ENCODE measurements at regions not wholly inside any gene's neighbourhood (a gene's known extent, or its start where the extent isn't known, plus 50 kb on each side); places are given as distances from the start of the nearest gene placed in this dataset.

- no TSS peak for BruUV-seq (replicated peaks)
- SMC1A ChIA-PET (ENCODE audit: uncharacterized antibody, unreplicated experiment): no interaction called here
- DNase-seq (ENCODE audit: low read depth, low spot score): no peak
- no peak for FAIRE-seq
- no peaks in the 10 kb centered on the region for H4K20me1 ChIP-seq (ENCODE audit: control insufficient read depth, insufficient read depth)
- H3K36me3 ChIP-seq (ENCODE audit: control insufficient read depth in 2 of 2, insufficient read depth in 2 of 2, low read length in 1 of 2): no peaks in the 10 kb centered on the region
- WGBS (ENCODE audit: insufficient coverage, insufficient replicate concordance, low lambda C conversion rate, missing lambda C conversion rate): 36% methylated on average over 4 of the region's 4 CpGs
- H3K9me3 ChIP-seq (replicated peaks; ENCODE audit: control insufficient read depth, insufficient read depth, low read length): no peaks in the 10 kb centered on the region; the same call in 2 of the 3 replicates
- no peaks in the 10 kb centered on the region for H3K4me1 ChIP-seq (ENCODE audit: control insufficient read depth, insufficient read depth, low read length)
- CTCF ChIA-PET: no interaction called here
- in situ Hi-C loops (cut with MboI): no loop called here
- no peak for ATAC-seq
- POLR2A ChIA-PET: no interaction called here
- H3K4me3 ChIP-seq: no peak overlapping the region
- no peak overlapping the region for H3K4me2 ChIP-seq (ENCODE audit: control insufficient read depth, insufficient read depth)
- no peak overlapping the region for H3K27ac ChIP-seq (ENCODE audit: control insufficient read depth, insufficient read depth)
- RAD21 ChIA-PET (ENCODE audit: unreplicated experiment): no interaction called here
- intact Hi-C loops (cut with micrococcal nuclease; ENCODE audit: unreplicated experiment): no loop called here
- TF ChIP-seq ZNF207 (IDR thresholded peaks at IDR 0.05; ENCODE audit: borderline replicate concordance): no peak
- no peak for TF ChIP-seq IRF5 (IDR thresholded peaks at IDR 0.05; ENCODE audit: borderline replicate concordance)
- TF ChIP-seq PAX8 (IDR thresholded peaks at IDR 0.05): no peak
- no peak for TF ChIP-seq POU2F2 (IDR thresholded peaks at IDR 0.05; ENCODE audit: borderline replicate concordance, low read depth, low read length)
- no peak for TF ChIP-seq CREB1 (IDR thresholded peaks at IDR 0.05; ENCODE audit: low read depth)
- TF ChIP-seq ZNF274 (IDR thresholded peaks at IDR 0.05; ENCODE audit: insufficient read depth, insufficient read length): no peak
- TF ChIP-seq NR2C2 (IDR thresholded peaks at IDR 0.05; ENCODE audit: borderline replicate concordance, control insufficient read depth, insufficient read length, low read depth): no peak
- TF ChIP-seq SUPT20H (IDR thresholded peaks at IDR 0.05; ENCODE audit: borderline replicate concordance, control insufficient read depth, low read depth, low read length): no peak
- TF ChIP-seq EZH2 (IDR thresholded peaks at IDR 0.05; ENCODE audit: borderline replicate concordance, control insufficient read depth, low read depth, low read length): no peak
- no peak for TF ChIP-seq CEBPB (IDR thresholded peaks at IDR 0.05; ENCODE audit: borderline replicate concordance in 1 of 2, low read depth in 2 of 2, low read length in 2 of 2)
- TF ChIP-seq KLF5 (IDR thresholded peaks at IDR 0.05; ENCODE audit: partially characterized antibody): no peak
- no peak for TF ChIP-seq SUZ12 (IDR thresholded peaks at IDR 0.05; ENCODE audit: unreplicated experiment)
- no peaks in the 10 kb centered on the region for H3K79me2 ChIP-seq (ENCODE audit: control insufficient read depth, insufficient read depth, low read length)
- no peak overlapping the region for H3K9ac ChIP-seq (ENCODE audit: control insufficient read depth, insufficient read depth, low read length)
- no peak overlapping the region for H2AFZ ChIP-seq (ENCODE audit: control insufficient read depth, low read depth, low read length)
- H3K27me3 ChIP-seq (replicated peaks in 1 of 2; ENCODE audit: control insufficient read depth in 2 of 2, insufficient read depth in 2 of 2, low read length in 1 of 2): no peaks in the 10 kb centered on the region
Measured at GRCh38 chr20:42007251-42007650, 389.1 kb upstream of the CHD6 start.
